CMK (cell line): ENCODE measurements at regions not wholly inside any gene's neighbourhood (a gene's known extent, or its start where the extent isn't known, plus 50 kb on each side); places are given as distances from the start of the nearest gene placed in this dataset.

Experiments used
- DNase-seq: peaks from one replicate; pipeline ENCODE4 v3.0.0-alpha.2; 2010; ENCODE audit warnings: low read depth

GRCh38 chr5:52498607-52499006 lies 289.1 kb upstream of the ITGA1 start:
- no peak for DNase-seq

- DNase-seq, result no peak
These were observed 285.2 kb upstream of the ITGA1 start for GRCh38 chr5:52502460-52502999.

- DNase-seq, result no peak
These were observed 283.0 kb upstream of the ITGA1 start for GRCh38 chr5:52504584-52505240.

- DNase-seq, result no peak
These were observed 270.0 kb upstream of the ITGA1 start for GRCh38 chr5:52517667-52518066.

- no peak for DNase-seq
These were observed 267.5 kb upstream of the ITGA1 start for GRCh38 chr5:52520171-52520570.

GRCh38 chr5:52521236-52521635 lies 266.5 kb upstream of the ITGA1 start:
- DNase-seq, result no peak

GRCh38 chr5:52523701-52524100 lies 264.0 kb upstream of the ITGA1 start:
- DNase-seq, result no peak

- no peak for DNase-seq
These were observed 256.6 kb upstream of the ITGA1 start for GRCh38 chr5:52531105-52531504.

GRCh38 chr5:52543594-52543993 lies 244.1 kb upstream of the ITGA1 start:
- no peak for DNase-seq

- DNase-seq, result no peak
These were observed 243.0 kb upstream of the ITGA1 start for GRCh38 chr5:52544738-52545137.

GRCh38 chr5:52554293-52554692 lies 233.4 kb upstream of the ITGA1 start:
- DNase-seq, result no peak

GRCh38 chr5:52560366-52560765 lies 227.3 kb upstream of the ITGA1 start:
- no peak for DNase-seq

- no peak for DNase-seq
These were observed 225.2 kb upstream of the ITGA1 start for GRCh38 chr5:52562473-52562872.

- DNase-seq, result no peak
These were observed 223.1 kb upstream of the ITGA1 start for GRCh38 chr5:52564587-52564986.

- DNase-seq, result no peak
These were observed 210.2 kb upstream of the ITGA1 start for GRCh38 chr5:52577546-52577945.

- DNase-seq, result no peak
These were observed 208.3 kb upstream of the ITGA1 start for GRCh38 chr5:52579391-52579790.

GRCh38 chr5:52580921-52581320 lies 206.8 kb upstream of the ITGA1 start:
- DNase-seq, result no peak

GRCh38 chr5:52582313-52582712 lies 205.4 kb upstream of the ITGA1 start:
- DNase-seq, result no peak

GRCh38 chr5:52587131-52587530 lies 200.6 kb upstream of the ITGA1 start:
- DNase-seq, result no peak

- DNase-seq, result no peak
These were observed 190.1 kb upstream of the ITGA1 start for GRCh38 chr5:52597625-52598024.

- DNase-seq, result no peak
These were observed 188.7 kb upstream of the ITGA1 start for GRCh38 chr5:52598968-52599367.

GRCh38 chr5:52603778-52604554 lies 183.8 kb upstream of the ITGA1 start:
- DNase-seq, result no peak
